ENCODE measurements at regions not wholly inside any gene's neighbourhood (a gene's known extent, or its start where the extent isn't known, plus 50 kb on each side); places are given as distances from the start of the nearest gene placed in this dataset.

DNA sequence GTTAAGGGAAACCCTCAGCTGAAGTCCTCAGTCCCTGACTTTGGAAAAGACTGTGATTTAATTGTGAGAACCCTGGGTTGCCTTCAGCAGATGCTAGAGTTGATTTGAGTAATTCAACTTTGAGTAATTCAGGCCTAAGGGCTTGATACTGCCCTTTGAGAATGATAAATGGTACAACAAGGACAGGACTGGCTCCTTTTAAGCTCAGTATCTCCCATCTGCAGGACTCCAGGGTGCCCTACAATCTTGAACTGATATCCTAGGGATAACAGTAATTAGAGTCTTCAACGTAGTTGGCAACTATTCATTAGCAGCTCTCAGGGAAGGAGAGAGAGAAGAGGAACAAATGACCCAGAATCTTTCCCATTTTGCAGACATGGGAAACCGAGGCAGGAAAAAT, 186.4 kb downstream of the GATA3 start:
- Histone ChIP-seq H3K4me2 (ENCODE audit: control insufficient read depth, insufficient read depth) (no peak overlapping the region), H3K36me3 (ENCODE audit: control insufficient read depth in 2 of 2, insufficient read depth in 2 of 2, low read length in 1 of 2) (no peaks in the 10 kb centered on the region), H4K20me1 (ENCODE audit: control insufficient read depth, insufficient read depth) (no peaks in the 10 kb centered on the region), H3K4me1 (ENCODE audit: control insufficient read depth, insufficient read depth, low read length) (no peaks in the 10 kb centered on the region), H3K9ac (ENCODE audit: control insufficient read depth, insufficient read depth, low read length) (no peak overlapping the region), H2AFZ (ENCODE audit: control insufficient read depth, low read depth, low read length) (no peak overlapping the region), H3K79me2 (ENCODE audit: control insufficient read depth, insufficient read depth, low read length) (no peaks in the 10 kb centered on the region), H3K27ac (ENCODE audit: control insufficient read depth, insufficient read depth) (no peak overlapping the region), H3K9me3 (replicated peaks; ENCODE audit: control insufficient read depth, insufficient read depth, low read length) (no peaks in the 10 kb centered on the region), H3K4me3 (no peak overlapping the region), H3K27me3 (replicated peaks in 1 of 2; ENCODE audit: control insufficient read depth in 2 of 2, insufficient read depth in 2 of 2, low read length in 1 of 2) (no peaks in the 10 kb centered on the region; a peak in 1 of 4 replicates)
- ChIA-PET CTCF (no interaction called here), SMC1A (ENCODE audit: uncharacterized antibody, unreplicated experiment) (no interaction called here), RAD21 (ENCODE audit: unreplicated experiment) (no interaction called here), POLR2A (no interaction called here)
- intact Hi-C loops (cut with micrococcal nuclease; ENCODE audit: unreplicated experiment), result no loop called here
- TF ChIP-seq FOXK2 (IDR thresholded peaks at IDR 0.05) (no peak), RB1 (IDR thresholded peaks at IDR 0.05; ENCODE audit: borderline replicate concordance) (no peak), SUZ12 (IDR thresholded peaks at IDR 0.05; ENCODE audit: unreplicated experiment) (no peak)
- WGBS (ENCODE audit: insufficient coverage, insufficient replicate concordance, low lambda C conversion rate, missing lambda C conversion rate), result 0% methylated on average over 2 of the region's 2 CpGs
- no TSS peak for BruUV-seq (replicated peaks)
- no peak for ATAC-seq
- in situ Hi-C loops (cut with MboI), result no loop called here
- FAIRE-seq, result no peak
- DNase-seq (ENCODE audit: low read depth, low spot score), result no peak

DNA sequence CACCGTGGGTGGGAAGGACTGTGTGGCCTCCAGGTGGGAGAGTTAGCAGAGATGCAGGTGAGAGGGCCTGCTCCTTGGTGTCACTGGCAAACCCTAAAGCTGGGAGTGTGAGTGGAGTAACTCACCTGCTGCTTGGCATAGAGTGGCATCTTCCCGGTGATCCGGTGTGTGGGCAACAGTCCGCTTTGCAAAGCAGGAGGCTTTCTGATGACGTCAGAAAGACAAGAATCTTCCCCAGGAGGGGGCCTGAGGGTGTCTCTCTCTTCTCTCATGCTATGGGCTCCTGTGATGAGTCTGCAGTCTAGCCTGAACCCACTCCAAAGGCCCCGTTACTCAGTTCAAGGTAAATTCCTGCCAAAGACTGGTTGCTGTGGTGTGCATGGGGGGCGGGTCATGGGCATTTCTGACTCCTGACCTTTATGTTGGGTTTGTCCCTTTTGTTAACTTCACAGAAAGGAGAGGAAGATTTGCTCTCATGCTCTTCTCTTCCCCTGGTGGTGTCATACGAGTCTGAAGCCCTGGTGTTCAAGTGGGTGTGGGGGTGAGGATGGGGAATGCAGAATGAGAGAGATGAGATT, 187.9 kb downstream of the GATA3 start:
- no peak for ATAC-seq
- in situ Hi-C loops (cut with MboI) (no loop called here), intact Hi-C loops (cut with micrococcal nuclease; ENCODE audit: unreplicated experiment) (no loop called here)
- no peaks in the 10 kb centered on the region; a peak in 1 of 4 replicates for H3K27me3 ChIP-seq (replicated peaks in 1 of 2; ENCODE audit: control insufficient read depth in 2 of 2, insufficient read depth in 2 of 2, low read length in 1 of 2)
- H3K27ac ChIP-seq (ENCODE audit: control insufficient read depth, insufficient read depth), result no peak overlapping the region
- no peaks in the 10 kb centered on the region for H4K20me1 ChIP-seq (ENCODE audit: control insufficient read depth, insufficient read depth)
- 49% methylated on average over 8 of the region's 8 CpGs for WGBS (ENCODE audit: insufficient coverage, insufficient replicate concordance, low lambda C conversion rate, missing lambda C conversion rate)
- H3K4me2 ChIP-seq (ENCODE audit: control insufficient read depth, insufficient read depth), result no peak overlapping the region
- H3K4me1 ChIP-seq (ENCODE audit: control insufficient read depth, insufficient read depth, low read length), result no peaks in the 10 kb centered on the region
- no peaks in the 10 kb centered on the region for H3K79me2 ChIP-seq (ENCODE audit: control insufficient read depth, insufficient read depth, low read length)
- ChIA-PET CTCF (no interaction called here), SMC1A (ENCODE audit: uncharacterized antibody, unreplicated experiment) (no interaction called here), RAD21 (ENCODE audit: unreplicated experiment) (no interaction called here), POLR2A (no interaction called here)
- H3K36me3 ChIP-seq (ENCODE audit: control insufficient read depth in 2 of 2, insufficient read depth in 2 of 2, low read length in 1 of 2), result no peaks in the 10 kb centered on the region
- H3K4me3 ChIP-seq, result no peak overlapping the region
- H3K9ac ChIP-seq (ENCODE audit: control insufficient read depth, insufficient read depth, low read length), result no peak overlapping the region
- FAIRE-seq, result no peak
- H3K9me3 ChIP-seq (replicated peaks; ENCODE audit: control insufficient read depth, insufficient read depth, low read length), result peaks cover 3% of the 10 kb centered on the region; the same call in 2 of the 3 replicates
- no peak overlapping the region for H2AFZ ChIP-seq (ENCODE audit: control insufficient read depth, low read depth, low read length)
- no peak for DNase-seq (ENCODE audit: low read depth, low spot score)
- BruUV-seq (replicated peaks), result no TSS peak
- no peak for TF ChIP-seq KLF5 (IDR thresholded peaks at IDR 0.05; ENCODE audit: partially characterized antibody)
- no peak for TF ChIP-seq TBL1XR1 (IDR thresholded peaks at IDR 0.05; ENCODE audit: low read depth, low read length)
- no peak for TF ChIP-seq ETV6 (conservative IDR thresholded peaks at IDR 0.05 in 1 of 2, IDR thresholded peaks at IDR 0.05 in 1 of 2; ENCODE audit: borderline replicate concordance in 1 of 2, low read depth in 1 of 2)
- TF ChIP-seq, protein P1, sequence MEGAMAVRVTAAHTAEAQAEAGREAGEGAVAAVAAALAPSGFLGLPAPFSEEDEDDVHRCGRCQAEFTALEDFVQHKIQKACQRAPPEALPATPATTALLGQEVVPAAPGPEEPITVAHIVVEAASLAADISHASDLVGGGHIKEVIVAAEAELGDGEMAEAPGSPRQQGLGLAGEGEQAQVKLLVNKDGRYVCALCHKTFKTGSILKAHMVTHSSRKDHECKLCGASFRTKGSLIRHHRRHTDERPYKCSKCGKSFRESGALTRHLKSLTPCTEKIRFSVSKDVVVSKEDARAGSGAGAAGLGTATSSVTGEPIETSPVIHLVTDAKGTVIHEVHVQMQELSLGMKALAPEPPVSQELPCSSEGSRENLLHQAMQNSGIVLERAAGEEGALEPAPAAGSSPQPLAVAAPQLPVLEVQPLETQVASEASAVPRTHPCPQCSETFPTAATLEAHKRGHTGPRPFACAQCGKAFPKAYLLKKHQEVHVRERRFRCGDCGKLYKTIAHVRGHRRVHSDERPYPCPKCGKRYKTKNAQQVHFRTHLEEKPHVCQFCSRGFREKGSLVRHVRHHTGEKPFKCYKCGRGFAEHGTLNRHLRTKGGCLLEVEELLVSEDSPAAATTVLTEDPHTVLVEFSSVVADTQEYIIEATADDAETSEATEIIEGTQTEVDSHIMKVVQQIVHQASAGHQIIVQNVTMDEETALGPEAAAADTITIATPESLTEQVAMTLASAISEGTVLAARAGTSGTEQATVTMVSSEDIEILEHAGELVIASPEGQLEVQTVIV (IDR thresholded peaks at IDR 0.05; ENCODE audit: borderline replicate concordance, partially characterized antibody), result no peak
- no peak for TF ChIP-seq EGR1 (IDR thresholded peaks at IDR 0.05; ENCODE audit: borderline replicate concordance in 1 of 2, low read depth in 2 of 2, low read length in 2 of 2)
- no peak for TF ChIP-seq RELB (IDR thresholded peaks at IDR 0.05; ENCODE audit: low read depth)
- TF ChIP-seq BHLHE40 (IDR thresholded peaks at IDR 0.05; ENCODE audit: borderline replicate concordance in 1 of 2, low read depth in 2 of 2, low read length in 1 of 2), result no peak
- no peak for TF ChIP-seq PAX8 (IDR thresholded peaks at IDR 0.05)
- TF ChIP-seq, protein P2, sequence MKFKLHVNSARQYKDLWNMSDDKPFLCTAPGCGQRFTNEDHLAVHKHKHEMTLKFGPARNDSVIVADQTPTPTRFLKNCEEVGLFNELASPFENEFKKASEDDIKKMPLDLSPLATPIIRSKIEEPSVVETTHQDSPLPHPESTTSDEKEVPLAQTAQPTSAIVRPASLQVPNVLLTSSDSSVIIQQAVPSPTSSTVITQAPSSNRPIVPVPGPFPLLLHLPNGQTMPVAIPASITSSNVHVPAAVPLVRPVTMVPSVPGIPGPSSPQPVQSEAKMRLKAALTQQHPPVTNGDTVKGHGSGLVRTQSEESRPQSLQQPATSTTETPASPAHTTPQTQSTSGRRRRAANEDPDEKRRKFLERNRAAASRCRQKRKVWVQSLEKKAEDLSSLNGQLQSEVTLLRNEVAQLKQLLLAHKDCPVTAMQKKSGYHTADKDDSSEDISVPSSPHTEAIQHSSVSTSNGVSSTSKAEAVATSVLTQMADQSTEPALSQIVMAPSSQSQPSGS (IDR thresholded peaks at IDR 0.05; ENCODE audit: low read length), result no peak
